Transverse colon (tissue), 4 donors: ENCODE measurements at regions not wholly inside any gene's neighbourhood (a gene's known extent, or its start where the extent isn't known, plus 50 kb on each side); places are given as distances from the start of the nearest gene placed in this dataset.

Experiments used
- CTCF ChIP-seq, 5 experiments: fragments of 200-600 bp in 3 of 5; fragments of 450-650 bp in 2 of 5; sonication (generic) in 3 of 5; IDR thresholded peaks; 1 replicate in 2 of 5; 2 replicates in 3 of 5; pipeline ENCODE4 v1.5.1; 2016 to 2017; ENCODE audit warnings: antibody characterized with exemption in 5 of 5, inconsistent platforms in 3 of 5, mild to moderate bottlenecking in 2 of 5, moderate library complexity in 1 of 5
- POLR2A ChIP-seq: fragments of 450-650 bp; IDR thresholded peaks from one replicate; pipeline ENCODE4 v1.6.1; 2016; ENCODE audit warnings: antibody characterized with exemption, mild to moderate bottlenecking, moderate library complexity
- POLR2AphosphoS5 ChIP-seq, 3 donors: sonication (generic); formaldehyde crosslinking; IDR thresholded peaks; one replicate each; pipeline ENCODE4 v1.6.1; 2016; ENCODE audit warnings: antibody characterized with exemption in 3 of 3

GRCh38 chr10:59578741-59579140, 130.9 kb downstream of the SLC16A9 start:
- TF ChIP-seq CTCF (IDR thresholded peaks at IDR 0.05) (no peak), POLR2A (no peak), POLR2AphosphoS5 (IDR thresholded peaks at IDR 0.05) (no peak)
